Spinal cord (tissue), 9 donors: ENCODE measurements at regions not wholly inside any gene's neighbourhood (a gene's known extent, or its start where the extent isn't known, plus 50 kb on each side); places are given as distances from the start of the nearest gene placed in this dataset.

Experiments
- DNase-seq, 6 donors: peaks; one replicate each; pipeline versions ENCODE4 v3.0.0 to v3.0.0-alpha.2; 2013 to 2015; ENCODE audit warnings: low spot score in 6 of 6, low read depth in 4 of 6
- H3K27ac ChIP-seq: one replicate; pipeline ENCODE4 v1.5.1; 2013; ENCODE audit warnings: low read depth, low read length, control low read depth
- H3K27me3 ChIP-seq: one replicate; pipeline ENCODE4 v1.6.1; 2013; ENCODE audit warnings: low read length; ENCODE audit not compliant: control insufficient read depth, insufficient read depth
- H3K36me3 ChIP-seq: one replicate; pipeline ENCODE4 v1.6.1; 2013; ENCODE audit warnings: low read length; ENCODE audit not compliant: control insufficient read depth, insufficient read depth
- H3K4me1 ChIP-seq: one replicate; pipeline ENCODE4 v1.6.1; 2013; ENCODE audit warnings: low read length; ENCODE audit not compliant: control insufficient read depth, insufficient read depth
- H3K4me3 ChIP-seq: one replicate; pipeline ENCODE4 v1.5.1; 2013; ENCODE audit warnings: low read depth, low read length, control low read depth
- H3K9me3 ChIP-seq: one replicate; pipeline ENCODE4 v1.6.1; 2013; ENCODE audit warnings: low read length; ENCODE audit not compliant: control insufficient read depth, insufficient read depth
- WGBS: methylation state at CpG from one replicate; pipeline ENCODE4 v1.1.5; 2013; ENCODE audit warnings: missing lambda C conversion rate; ENCODE audit not compliant: insufficient coverage; 5-methylcytosine and 5-hydroxymethylcytosine counted together
- donor health status: healthy.

GRCh38 chr3:30350901-30351300 is 255.5 kb upstream of the TGFBR2 start:
- Histone ChIP-seq H3K36me3 (no peaks in the 10 kb centered on the region), H3K4me3 (no peak overlapping the region), H3K27me3 (no peaks in the 10 kb centered on the region), H3K27ac (no peak overlapping the region), H3K9me3 (no peaks in the 10 kb centered on the region), H3K4me1 (peaks cover 4% of the 10 kb centered on the region)
- no CpG with 5 or more reads among the region's 2 CpGs for WGBS
- peak in 1 of 6 donors; percentile 2 for DNase-seq

GRCh38 chr3:30352410-30353318 is 253.7 kb upstream of the TGFBR2 start:
- no CpG with 5 or more reads among the region's 1 CpG for WGBS
- peak in 1 of 6 donors; percentile 53 for DNase-seq
- H3K27ac ChIP-seq = no peak overlapping the region
- no peaks in the 10 kb centered on the region for H3K27me3 ChIP-seq
- no peak overlapping the region for H3K4me3 ChIP-seq
- peaks cover 4% of the 10 kb centered on the region for H3K4me1 ChIP-seq
- H3K9me3 ChIP-seq = no peaks in the 10 kb centered on the region
- no peaks in the 10 kb centered on the region for H3K36me3 ChIP-seq

GRCh38 chr3:30353711-30354467 is 252.5 kb upstream of the TGFBR2 start:
- Histone ChIP-seq H3K27me3 (no peaks in the 10 kb centered on the region), H3K4me1 (peaks cover 4% of the 10 kb centered on the region), H3K9me3 (no peaks in the 10 kb centered on the region), H3K4me3 (no peak overlapping the region), H3K27ac (no peak overlapping the region), H3K36me3 (no peaks in the 10 kb centered on the region)
- peak in 1 of 6 donors; percentile 32 for DNase-seq
- no CpG with 5 or more reads among the region's 1 CpG for WGBS

GRCh38 chr3:30354513-30354912 is 251.9 kb upstream of the TGFBR2 start:
- H3K9me3 ChIP-seq = no peaks in the 10 kb centered on the region
- H3K4me1 ChIP-seq = peaks cover 4% of the 10 kb centered on the region
- H3K36me3 ChIP-seq = no peaks in the 10 kb centered on the region
- H3K4me3 ChIP-seq = no peak overlapping the region
- WGBS = 67% methylated on average over 1 of the region's 1 CpG
- no peaks in the 10 kb centered on the region for H3K27me3 ChIP-seq
- H3K27ac ChIP-seq = no peak overlapping the region
- DNase-seq = peak in 1 of 6 donors; percentile 12

GRCh38 chr3:30354972-30355371 is 251.4 kb upstream of the TGFBR2 start:
- Histone ChIP-seq H3K4me3 (no peak overlapping the region), H3K27me3 (no peaks in the 10 kb centered on the region), H3K36me3 (no peaks in the 10 kb centered on the region), H3K4me1 (peaks cover 4% of the 10 kb centered on the region), H3K27ac (no peak overlapping the region), H3K9me3 (no peaks in the 10 kb centered on the region)
- peak in 2 of 6 donors; percentile 34 to 62 for DNase-seq
- 72% methylated on average over 3 of the region's 7 CpGs for WGBS

GRCh38 chr3:30355622-30356021 is 250.8 kb upstream of the TGFBR2 start:
- no peaks in the 10 kb centered on the region for H3K9me3 ChIP-seq
- H3K4me1 ChIP-seq = peaks cover 4% of the 10 kb centered on the region
- H3K4me3 ChIP-seq = no peak overlapping the region
- H3K36me3 ChIP-seq = no peaks in the 10 kb centered on the region
- DNase-seq = no peak
- no CpG with 5 or more reads among the region's 1 CpG for WGBS
- H3K27ac ChIP-seq = no peak overlapping the region
- H3K27me3 ChIP-seq = no peaks in the 10 kb centered on the region

- no CpG with 5 or more reads among the region's 6 CpGs for WGBS
- H3K36me3 ChIP-seq = no peaks in the 10 kb centered on the region
- no peak overlapping the region for H3K27ac ChIP-seq
- H3K27me3 ChIP-seq = no peaks in the 10 kb centered on the region
- no peak overlapping the region for H3K4me3 ChIP-seq
- no peaks in the 10 kb centered on the region for H3K9me3 ChIP-seq
- peak in 2 of 6 donors; percentile 41 to 56 for DNase-seq
- peaks cover 4% of the 10 kb centered on the region for H3K4me1 ChIP-seq
Observed at GRCh38 chr3:30356866-30357753, 249.3 kb upstream of the TGFBR2 start.

GRCh38 chr3:30357897-30358296 is 248.5 kb upstream of the TGFBR2 start:
- Histone ChIP-seq H3K27ac (no peak overlapping the region), H3K4me3 (no peak overlapping the region), H3K4me1 (peaks cover 4% of the 10 kb centered on the region), H3K9me3 (no peaks in the 10 kb centered on the region), H3K36me3 (no peaks in the 10 kb centered on the region), H3K27me3 (no peaks in the 10 kb centered on the region)
- DNase-seq = peak in 1 of 6 donors; percentile 13
- WGBS = 76% methylated on average over 2 of the region's 2 CpGs

GRCh38 chr3:30358871-30359270 is 247.5 kb upstream of the TGFBR2 start:
- no peak overlapping the region for H3K27ac ChIP-seq
- H3K4me3 ChIP-seq = no peak overlapping the region
- H3K9me3 ChIP-seq = no peaks in the 10 kb centered on the region
- H3K27me3 ChIP-seq = no peaks in the 10 kb centered on the region
- no peak for DNase-seq
- no peaks in the 10 kb centered on the region for H3K36me3 ChIP-seq
- WGBS = no CpG with 5 or more reads among the region's 3 CpGs
- peaks cover 4% of the 10 kb centered on the region for H3K4me1 ChIP-seq
